K562 (cell line): ENCODE measurements at regions not wholly inside any gene's neighbourhood (a gene's known extent, or its start where the extent isn't known, plus 50 kb on each side); places are given as distances from the start of the nearest gene placed in this dataset.

ENCODE experiments used
- ATAC-seq: fragments of 200-7000 bp; cut with Tn5 transposase; 3 replicates; pipeline ENCODE4 v1.9.1; 2020; ENCODE audit warnings: moderate library complexity
- BruUV-seq: library from RNA; stranded (reverse); fragments of 400-500 nt; replicated peaks from 2 replicates; lab custom pipeline; 2021; lab: Mats Ljungman, UMichigan
- CTCF ChIA-PET: fragments of 300-600 bp; formaldehyde crosslinking; extraction: SDS; loops from one replicate; lab custom pipeline; 2021; ENCODE audit warnings: low intra/inter-chr PET ratio; lab: Yijun Ruan, JAX
- POLR2A ChIA-PET: fragments of 300-600, 350-650 bp; sonication (Branson Sonifier 250); formaldehyde crosslinking; extraction: SDS; loops from one replicate; lab custom pipeline; 2021; ENCODE audit warnings: antibody characterized with exemption, inconsistent platforms; lab: Yijun Ruan, JAX
- DNase-seq, 4 experiments: peaks; one replicate each; pipeline versions ENCODE4 v3.0.0 to v3.0.0-alpha.2; 2011 to 2018; ENCODE audit warnings: low spot score in 3 of 4, mixed read lengths in 3 of 4; ENCODE audit errors: extremely low read depth in 1 of 4
- FAIRE-seq: peaks from 2 replicates; lab custom pipeline; 2011; peaks lifted over from hg19 to GRCh38; lab: Jason Lieb, UNC
- H2AFZ ChIP-seq: 2 replicates; pipeline ENCODE4 v1.6.0; 2011; ENCODE audit warnings: low read depth, low read length, control low read depth, inconsistent platforms
- H3K27ac ChIP-seq: fragments of 200-600 bp; 3 replicates; pipeline ENCODE4 v1.8.0; 2011; ENCODE audit warnings: low read depth, mild to moderate bottlenecking, control low read depth, inconsistent platforms, low read length, moderate library complexity, mixed read lengths; ENCODE audit errors: extremely low read depth
- H3K27me3 ChIP-seq, 2 experiments: fragments of 300-600 bp in 1 of 2; 2 replicates in 1 of 2; 3 replicates in 1 of 2; pipeline versions ENCODE4 v1.6.0 to v1.8.0; 2011; ENCODE audit warnings: inconsistent platforms in 2 of 2, low read length in 2 of 2, mild to moderate bottlenecking in 1 of 2, mixed read lengths in 1 of 2, moderate library complexity in 1 of 2; ENCODE audit not compliant: control insufficient read depth in 2 of 2, insufficient read depth in 2 of 2
- H3K36me3 ChIP-seq: fragments of 300-600 bp; 3 replicates; pipeline ENCODE4 v1.8.0; 2011; ENCODE audit warnings: mild to moderate bottlenecking, low read length, inconsistent platforms; ENCODE audit not compliant: control insufficient read depth, insufficient read depth
- H3K4me1 ChIP-seq, 2 experiments: fragments of 200-600 bp in 1 of 2; replicated peaks in 1 of 2; 2 replicates in 1 of 2; 3 replicates in 1 of 2; pipeline versions ENCODE4 v1.5.1 to v1.8.0; 2011; ENCODE audit warnings: inconsistent platforms in 2 of 2, low read length in 2 of 2, mild to moderate bottlenecking in 1 of 2, mixed read lengths in 1 of 2, moderate library complexity in 1 of 2; ENCODE audit not compliant: control insufficient read depth in 2 of 2, insufficient read depth in 2 of 2
- H3K4me2 ChIP-seq: 2 replicates; pipeline ENCODE4 v1.6.1; 2011; ENCODE audit warnings: low read length, control low read depth, inconsistent platforms, mixed read lengths; ENCODE audit not compliant: insufficient read depth
- H3K4me3 ChIP-seq: fragments of 200-600 bp; sonication (generic), shearing (Covaris generic); 2 replicates; pipeline ENCODE4 v1.5.1; 2016; ENCODE audit warnings: control low read depth, inconsistent platforms
- H3K79me2 ChIP-seq: fragments of 200-600 bp; 3 replicates; pipeline ENCODE4 v1.8.0; 2011; ENCODE audit warnings: low read length, inconsistent platforms; ENCODE audit not compliant: control insufficient read depth, insufficient read depth
- H3K9ac ChIP-seq, 2 experiments: 2 replicates each; pipeline versions ENCODE4 v1.6.0 to v1.6.1; 2011; ENCODE audit warnings: low read depth in 2 of 2, low read length in 2 of 2, control low read depth in 1 of 2, inconsistent platforms in 1 of 2, mild to moderate bottlenecking in 1 of 2, mixed read lengths in 1 of 2; ENCODE audit not compliant: insufficient read depth in 1 of 2
- H3K9me1 ChIP-seq: one replicate; pipeline ENCODE4 v1.6.0; 2011; ENCODE audit warnings: inconsistent platforms, mild to moderate bottlenecking, low read length, moderate library complexity; ENCODE audit not compliant: control insufficient read depth, insufficient read depth
- H3K9me3 ChIP-seq: replicated peaks from 2 replicates; pipeline ENCODE4 v1.5.1; 2011; ENCODE audit warnings: low read depth, low read length, inconsistent platforms; ENCODE audit not compliant: control insufficient read depth, insufficient read depth
- H4K20me1 ChIP-seq: replicated peaks from 2 replicates; pipeline ENCODE4 v1.6.1; 2011; ENCODE audit warnings: low read length, inconsistent platforms, mixed read lengths; ENCODE audit not compliant: control insufficient read depth, insufficient read depth
- ATF2 ChIP-seq: sonication (generic); formaldehyde crosslinking; IDR thresholded peaks from 2 replicates; pipeline ENCODE4 v1.8.1; 2022; ENCODE audit warnings: missing genetic modification reagents
- HCFC1 ChIP-seq: IDR thresholded peaks from 2 replicates; pipeline ENCODE4 v1.6.1; 2012; ENCODE audit warnings: low read depth, low read length, improper control_type of control experiment
- HDAC1 ChIP-seq, 2 experiments: fragments of 450-650 bp; IDR thresholded peaks; 2 replicates each; pipeline ENCODE4 v1.6.1; 2016 to 2017; ENCODE audit warnings: inconsistent platforms in 1 of 2, mild to moderate bottlenecking in 1 of 2, moderate library complexity in 1 of 2
- NR2C2 ChIP-seq, 2 experiments: fragments of 200-800 bp in 1 of 2; sonication (Bioruptor generic) in 1 of 2; sonication (generic) in 1 of 2; formaldehyde crosslinking in 1 of 2; IDR thresholded peaks; 2 replicates each; pipeline versions ENCODE4 v1.6.1 to v1.8.0; 2016 to 2022; ENCODE audit warnings: mild to moderate bottlenecking in 1 of 2, missing compliant biosample characterization in 1 of 2, missing genetic modification characterization in 1 of 2, missing genetic modification reagents in 1 of 2
- SOX6 ChIP-seq: fragments of 450-650 bp; IDR thresholded peaks from 2 replicates; pipeline ENCODE4 v1.6.1; 2014; ENCODE audit warnings: mild to moderate bottlenecking
- TAF1 ChIP-seq: IDR thresholded peaks from 2 replicates; pipeline ENCODE4 v1.6.1; 2011; ENCODE audit warnings: mild to moderate bottlenecking, low read length, moderate library complexity; ENCODE audit not compliant: insufficient read depth, control insufficient read depth, severe bottlenecking; ENCODE audit errors: extremely low read depth
- WGBS: fragments of 100-300 bp; shearing (Covaris generic); methylation state at CpG from one replicate; pipeline ENCODE4 v1.1.6; 2016; ENCODE audit warnings: low coverage, mixed read lengths; ENCODE audit not compliant: insufficient coverage; ENCODE audit errors: missing lambda C conversion rate; 5-methylcytosine and 5-hydroxymethylcytosine counted together
- in situ Hi-C: fragments of 300-500 bp; cut with MboI; formaldehyde crosslinking; loops from 4 replicates; pipeline ENCODE4 v1.15.0; 2018; ENCODE audit warnings: inconsistent platforms, mixed read lengths
- intact Hi-C: fragments of 100-400 bp; cut with micrococcal nuclease; formaldehyde crosslinking; loops from 2 replicates; pipeline ENCODE4 v1.14.2; 2022
- TF ChIP-seq, protein P1 (sequence below): fragments of 250-450 bp; sonication (Bioruptor Pico); IDR thresholded peaks from 2 replicates; pipeline ENCODE4 v1.5.0; 2021

- in situ Hi-C loops (no loop called here), intact Hi-C loops (no loop called here)
- no peak overlapping the region for H3K4me3 ChIP-seq
- no peaks in the 10 kb centered on the region for H3K4me1 ChIP-seq
- POLR2A ChIA-PET = no interaction called here
- H3K9ac ChIP-seq = no peak overlapping the region
- no peak for FAIRE-seq
- CTCF ChIA-PET = no interaction called here
- no TSS peak for BruUV-seq
- no peaks in the 10 kb centered on the region for H3K9me3 ChIP-seq
- H2AFZ ChIP-seq = no peak overlapping the region
- H3K4me2 ChIP-seq = no peak overlapping the region
- no peak overlapping the region for H3K27ac ChIP-seq
- 14% methylated on average over 1 of the region's 2 CpGs for WGBS
- no peak for ATAC-seq
- H3K36me3 ChIP-seq = no peaks in the 10 kb centered on the region
- H3K9me1 ChIP-seq = no peaks in the 10 kb centered on the region
- no peaks in the 10 kb centered on the region for H3K27me3 ChIP-seq
- TF ChIP-seq NR2C2 (CRISPR knock-in tag; IDR thresholded peaks at IDR 0.05) (no peak), NR2C2 (tag; IDR thresholded peaks at IDR 0.05) (no peak), SOX6 (no peak), HDAC1 (IDR thresholded peaks at IDR 0.05) (no peak), TAF1 (no peak)
- H3K79me2 ChIP-seq = no peaks in the 10 kb centered on the region
- DNase-seq = no peak
- H4K20me1 ChIP-seq = no peaks in the 10 kb centered on the region
Observed at GRCh38 chr7:118877187-118877586, 652.7 kb downstream of the ANKRD7 start.

DNA sequence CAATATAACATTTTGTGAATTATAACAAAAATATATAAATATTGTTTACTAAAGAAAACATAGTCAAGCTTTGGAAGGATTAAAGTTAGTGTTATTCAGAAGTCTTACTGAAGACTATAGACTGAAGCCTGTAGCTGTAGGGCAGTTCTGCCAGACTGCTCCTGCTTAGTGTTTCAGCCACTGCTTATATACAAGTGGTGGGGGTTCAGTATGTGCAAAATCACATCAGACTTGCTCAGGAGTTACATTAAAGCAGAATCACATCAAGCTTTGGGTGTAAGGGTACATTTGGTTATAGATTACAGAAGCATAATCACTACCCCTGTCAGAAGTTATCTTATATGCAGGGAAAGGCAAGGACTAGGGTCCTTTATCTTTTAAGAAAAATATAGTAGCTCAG is 653.8 kb downstream of the ANKRD7 start:
- Histone ChIP-seq H4K20me1 (no peaks in the 10 kb centered on the region), H3K4me1 (no peaks in the 10 kb centered on the region), H3K9ac (no peak overlapping the region), H3K4me2 (no peak overlapping the region), H2AFZ (no peak overlapping the region), H3K27ac (no peak overlapping the region), H3K9me3 (no peaks in the 10 kb centered on the region), H3K79me2 (no peaks in the 10 kb centered on the region), H3K4me3 (no peak overlapping the region), H3K9me1 (no peaks in the 10 kb centered on the region), H3K36me3 (no peaks in the 10 kb centered on the region), H3K27me3 (no peaks in the 10 kb centered on the region)
- FAIRE-seq (no peak), ATAC-seq (no peak), DNase-seq (no peak)
- POLR2A ChIA-PET = no interaction called here
- BruUV-seq = no TSS peak
- CTCF ChIA-PET = no interaction called here
- in situ Hi-C loops (no loop called here), intact Hi-C loops (no loop called here)
- TF ChIP-seq, protein P1, sequence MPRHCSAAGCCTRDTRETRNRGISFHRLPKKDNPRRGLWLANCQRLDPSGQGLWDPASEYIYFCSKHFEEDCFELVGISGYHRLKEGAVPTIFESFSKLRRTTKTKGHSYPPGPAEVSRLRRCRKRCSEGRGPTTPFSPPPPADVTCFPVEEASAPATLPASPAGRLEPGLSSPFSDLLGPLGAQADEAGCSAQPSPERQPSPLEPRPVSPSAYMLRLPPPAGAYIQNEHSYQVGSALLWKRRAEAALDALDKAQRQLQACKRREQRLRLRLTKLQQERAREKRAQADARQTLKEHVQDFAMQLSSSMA = no peak
- TF ChIP-seq HCFC1 (no peak), ATF2 (CRISPR knock-in tag) (no peak)
